GM12891 (cell line): ENCODE measurements at regions not wholly inside any gene's neighbourhood (a gene's known extent, or its start where the extent isn't known, plus 50 kb on each side); places are given as distances from the start of the nearest gene placed in this dataset.

Source experiments
- DNase-seq: peaks from one replicate; pipeline ENCODE4 v3.0.0; 2011; ENCODE audit warnings: low spot score; ENCODE audit not compliant: insufficient read length
- FAIRE-seq: peaks from 2 replicates; lab custom pipeline; 2011; peaks lifted over from hg19 to GRCh38; lab: Jason Lieb, UNC
- PAX5 ChIP-seq: IDR thresholded peaks from 2 replicates; pipeline ENCODE4 v1.6.1; 2011; ENCODE audit warnings: low read length, moderate library complexity, mild to moderate bottlenecking; ENCODE audit not compliant: insufficient read depth, severe bottlenecking
- POLR2A ChIP-seq: IDR thresholded peaks from 2 replicates; pipeline ENCODE4 v1.6.1; 2011; ENCODE audit warnings: low read depth, low read length, control low read depth
- POLR2AphosphoS5 ChIP-seq: IDR thresholded peaks from 2 replicates; pipeline ENCODE4 v1.6.1; 2011; ENCODE audit warnings: low read depth, low read length, control low read depth
- POU2F2 ChIP-seq: IDR thresholded peaks from 2 replicates; pipeline ENCODE4 v1.6.1; 2011; ENCODE audit warnings: low read depth, mild to moderate bottlenecking, control low read depth, low read length, moderate library complexity
- SPI1 ChIP-seq: IDR thresholded peaks from 2 replicates; pipeline ENCODE4 v1.6.1; 2011; ENCODE audit warnings: low read depth, low read length, control low read depth
- TAF1 ChIP-seq: IDR thresholded peaks from 2 replicates; pipeline ENCODE4 v1.6.1; 2011; ENCODE audit warnings: low read depth, low read length, control low read depth

- DNase-seq = no peak
- TF ChIP-seq POLR2A = no peak
- no peak for TF ChIP-seq POU2F2
- TF ChIP-seq TAF1 = no peak
- TF ChIP-seq POLR2AphosphoS5 = no peak
- TF ChIP-seq SPI1 = no peak
- TF ChIP-seq PAX5 = no peak
- FAIRE-seq = no peak
These were observed 768.2 kb downstream of the KCNJ18 start for GRCh38 chr17:22460461-22461063.

GRCh38 chr17:22461460-22462145 lies 769.3 kb downstream of the KCNJ18 start:
- DNase-seq = no peak
- no peak for FAIRE-seq
- TF ChIP-seq POLR2A (no peak), POLR2AphosphoS5 (no peak), SPI1 (no peak), TAF1 (no peak), PAX5 (no peak), POU2F2 (no peak)

- TF ChIP-seq PAX5 (no peak), TAF1 (no peak), POLR2A (no peak), SPI1 (no peak), POLR2AphosphoS5 (no peak), POU2F2 (no peak)
- FAIRE-seq (no peak), DNase-seq (no peak)
These were observed 770.1 kb downstream of the KCNJ18 start for GRCh38 chr17:22462461-22462860.

GRCh38 chr17:22463110-22463850 lies 771.0 kb downstream of the KCNJ18 start:
- TF ChIP-seq POU2F2 (no peak), PAX5 (no peak), POLR2AphosphoS5 (no peak), TAF1 (no peak), POLR2A (no peak)
- FAIRE-seq = no peak
- DNase-seq = no peak

- DNase-seq (no peak), FAIRE-seq (no peak)
- TF ChIP-seq POU2F2 = no peak
These were observed 771.7 kb downstream of the KCNJ18 start for GRCh38 chr17:22464041-22464440.

- DNase-seq (no peak), FAIRE-seq (no peak)
- TF ChIP-seq TAF1 = no peak
- TF ChIP-seq PAX5 = no peak
- no peak for TF ChIP-seq SPI1
- TF ChIP-seq POLR2A = no peak
- no peak for TF ChIP-seq POU2F2
- TF ChIP-seq POLR2AphosphoS5 = no peak
These were observed 775.4 kb downstream of the KCNJ18 start for GRCh38 chr17:22467720-22468119.

GRCh38 chr17:22469101-22469880 lies 777.0 kb downstream of the KCNJ18 start:
- DNase-seq (no peak), FAIRE-seq (no peak)
- TF ChIP-seq TAF1 = no peak
- TF ChIP-seq PAX5 = no peak
- no peak for TF ChIP-seq POLR2A
- TF ChIP-seq POU2F2 = no peak
- TF ChIP-seq POLR2AphosphoS5 = no peak
- no peak for TF ChIP-seq SPI1

GRCh38 chr17:22469941-22470340 lies 777.6 kb downstream of the KCNJ18 start:
- no peak for TF ChIP-seq TAF1
- TF ChIP-seq SPI1 = no peak
- TF ChIP-seq POLR2AphosphoS5 = no peak
- TF ChIP-seq PAX5 = no peak
- no peak for TF ChIP-seq POU2F2
- TF ChIP-seq POLR2A = no peak
- DNase-seq (no peak), FAIRE-seq (no peak)
